WTC11 (cell line): ENCODE measurements at regions not wholly inside any gene's neighbourhood (a gene's known extent, or its start where the extent isn't known, plus 50 kb on each side); places are given as distances from the start of the nearest gene placed in this dataset.
"Not testable (repeated sequence)": the region's sequence is repeated elsewhere in the genome, so short reads cannot be mapped to it uniquely, and the experiment has no call there.

Experiments used
- KAT7 ChIP-seq: sonication (generic); formaldehyde crosslinking; IDR thresholded peaks from 2 replicates; pipeline ENCODE4 v1.8.1; 2023; ENCODE audit warnings: missing genetic modification reagents, mild to moderate bottlenecking, borderline replicate concordance
- MAX ChIP-seq: sonication (generic); formaldehyde crosslinking; IDR thresholded peaks from 2 replicates; pipeline ENCODE4 v1.8.0; 2022; ENCODE audit warnings: mild to moderate bottlenecking, missing genetic modification reagents
- NR2C2 ChIP-seq: sonication (generic); formaldehyde crosslinking; IDR thresholded peaks from 2 replicates; pipeline ENCODE4 v1.8.0; 2022; ENCODE audit warnings: mild to moderate bottlenecking, missing genetic modification reagents
- SMAD3 ChIP-seq: sonication (generic); formaldehyde crosslinking; IDR thresholded peaks from 2 replicates; pipeline ENCODE4 v1.8.0; 2022; ENCODE audit warnings: missing genetic modification reagents, mild to moderate bottlenecking, borderline replicate concordance
- SOX15 ChIP-seq: fragments of 250-450 bp; sonication (Bioruptor Pico); IDR thresholded peaks from 2 replicates; pipeline ENCODE4 v1.9.0; 2021; ENCODE audit warnings: mild to moderate bottlenecking
- TEAD4 ChIP-seq: sonication (generic); formaldehyde crosslinking; IDR thresholded peaks from 2 replicates; pipeline ENCODE4 v1.8.0; 2022; ENCODE audit warnings: mild to moderate bottlenecking, missing genetic modification reagents
- ZBTB21 ChIP-seq: sonication (generic); formaldehyde crosslinking; IDR thresholded peaks from 2 replicates; pipeline ENCODE4 v1.8.1; 2023; ENCODE audit warnings: mild to moderate bottlenecking, missing genetic modification reagents, borderline replicate concordance
- ZNF425 ChIP-seq: fragments of 250-450 bp; sonication (Bioruptor Pico); conservative IDR thresholded peaks from 2 replicates; pipeline ENCODE4 v1.9.0; 2021; ENCODE audit warnings: mild to moderate bottlenecking
- TF ChIP-seq, protein P1 (sequence below): fragments of 200-600 bp; IDR thresholded peaks from 2 replicates; pipeline ENCODE4 v1.8.0; 2022; ENCODE audit warnings: antibody characterized with exemption

- TF ChIP-seq, protein P1, sequence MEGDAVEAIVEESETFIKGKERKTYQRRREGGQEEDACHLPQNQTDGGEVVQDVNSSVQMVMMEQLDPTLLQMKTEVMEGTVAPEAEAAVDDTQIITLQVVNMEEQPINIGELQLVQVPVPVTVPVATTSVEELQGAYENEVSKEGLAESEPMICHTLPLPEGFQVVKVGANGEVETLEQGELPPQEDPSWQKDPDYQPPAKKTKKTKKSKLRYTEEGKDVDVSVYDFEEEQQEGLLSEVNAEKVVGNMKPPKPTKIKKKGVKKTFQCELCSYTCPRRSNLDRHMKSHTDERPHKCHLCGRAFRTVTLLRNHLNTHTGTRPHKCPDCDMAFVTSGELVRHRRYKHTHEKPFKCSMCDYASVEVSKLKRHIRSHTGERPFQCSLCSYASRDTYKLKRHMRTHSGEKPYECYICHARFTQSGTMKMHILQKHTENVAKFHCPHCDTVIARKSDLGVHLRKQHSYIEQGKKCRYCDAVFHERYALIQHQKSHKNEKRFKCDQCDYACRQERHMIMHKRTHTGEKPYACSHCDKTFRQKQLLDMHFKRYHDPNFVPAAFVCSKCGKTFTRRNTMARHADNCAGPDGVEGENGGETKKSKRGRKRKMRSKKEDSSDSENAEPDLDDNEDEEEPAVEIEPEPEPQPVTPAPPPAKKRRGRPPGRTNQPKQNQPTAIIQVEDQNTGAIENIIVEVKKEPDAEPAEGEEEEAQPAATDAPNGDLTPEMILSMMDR, result not testable (repeated sequence)
- not testable (repeated sequence) for TF ChIP-seq SOX15 (CRISPR knock-in tag); SMAD3 (CRISPR knock-in tag); NR2C2 (CRISPR knock-in tag); MAX (CRISPR knock-in tag); TEAD4 (CRISPR knock-in tag); KAT7 (CRISPR knock-in tag); ZNF425; ZBTB21 (CRISPR knock-in tag)
Measured at GRCh38 chrX:92106671-92107070, 327.5 kb downstream of the PCDH11X start.
